Osteocyte (in vitro differentiated cells): ENCODE measurements at regions not wholly inside any gene's neighbourhood (a gene's known extent, or its start where the extent isn't known, plus 50 kb on each side); places are given as distances from the start of the nearest gene placed in this dataset.
A peak's percentile ranks its signal among the peaks of the same experiment; 100 is the strongest.
"Not testable (repeated sequence)": the region's sequence is repeated elsewhere in the genome, so short reads cannot be mapped to it uniquely, and the experiment has no call there.

Experiments used
- DNase-seq: peaks from one replicate; pipeline ENCODE4 v3.0.0; 2021; ENCODE audit warnings: mixed read lengths; ENCODE audit not compliant: unreplicated experiment; ENCODE audit errors: extremely low spot score
- H3K27ac Mint-ChIP-seq: one replicate; pipeline ENCODE4 v1.8.0; 2021; ENCODE audit warnings: mild to moderate bottlenecking, mixed read lengths; ENCODE audit not compliant: unreplicated experiment
- H3K27me3 Mint-ChIP-seq: one replicate; pipeline ENCODE4 v1.8.0; 2021; ENCODE audit warnings: mixed read lengths; ENCODE audit not compliant: unreplicated experiment
- H3K36me3 Mint-ChIP-seq: one replicate; pipeline ENCODE4 v1.8.0; 2021; ENCODE audit warnings: mixed read lengths; ENCODE audit not compliant: unreplicated experiment
- H3K4me1 Mint-ChIP-seq: one replicate; pipeline ENCODE4 v1.8.0; 2021; ENCODE audit warnings: mixed read lengths; ENCODE audit not compliant: unreplicated experiment
- H3K4me3 Mint-ChIP-seq: one replicate; pipeline ENCODE4 v1.8.0; 2021; ENCODE audit warnings: mild to moderate bottlenecking, moderate library complexity, mixed read lengths; ENCODE audit not compliant: unreplicated experiment
- H3K9me3 Mint-ChIP-seq: one replicate; pipeline ENCODE4 v1.8.0; 2021; ENCODE audit warnings: mixed read lengths; ENCODE audit not compliant: unreplicated experiment
- CTCF ChIP-seq: fragments of 200-600 bp; sonication (generic); IDR thresholded peaks from 2 replicates; pipeline ENCODE4 v1.5.0; 2021; ENCODE audit warnings: antibody characterized with exemption, mild to moderate bottlenecking, moderate library complexity

- H3K9me3 Mint-ChIP-seq, result peaks cover 35% of the 10 kb centered on the region
- no peak for TF ChIP-seq CTCF
- no peaks in the 10 kb centered on the region for H3K4me1 Mint-ChIP-seq
- no peaks in the 10 kb centered on the region for H3K27me3 Mint-ChIP-seq
- H3K4me3 Mint-ChIP-seq, result no peak overlapping the region
- no peaks in the 10 kb centered on the region for H3K36me3 Mint-ChIP-seq
- no peak overlapping the region for H3K27ac Mint-ChIP-seq
- DNase-seq, result peak; percentile 86
Observed at GRCh38 chr19:22517496-22518411, 95.6 kb upstream of the ZNF98 start.

GRCh38 chr19:22515435-22515834 lies 93.3 kb upstream of the ZNF98 start:
- no peaks in the 10 kb centered on the region for H3K4me1 Mint-ChIP-seq
- no peaks in the 10 kb centered on the region for H3K36me3 Mint-ChIP-seq
- no peak for TF ChIP-seq CTCF
- no peak for DNase-seq
- no peak overlapping the region for H3K27ac Mint-ChIP-seq
- H3K27me3 Mint-ChIP-seq, result no peaks in the 10 kb centered on the region
- peaks cover 28% of the 10 kb centered on the region for H3K9me3 Mint-ChIP-seq
- H3K4me3 Mint-ChIP-seq, result no peak overlapping the region

DNA sequence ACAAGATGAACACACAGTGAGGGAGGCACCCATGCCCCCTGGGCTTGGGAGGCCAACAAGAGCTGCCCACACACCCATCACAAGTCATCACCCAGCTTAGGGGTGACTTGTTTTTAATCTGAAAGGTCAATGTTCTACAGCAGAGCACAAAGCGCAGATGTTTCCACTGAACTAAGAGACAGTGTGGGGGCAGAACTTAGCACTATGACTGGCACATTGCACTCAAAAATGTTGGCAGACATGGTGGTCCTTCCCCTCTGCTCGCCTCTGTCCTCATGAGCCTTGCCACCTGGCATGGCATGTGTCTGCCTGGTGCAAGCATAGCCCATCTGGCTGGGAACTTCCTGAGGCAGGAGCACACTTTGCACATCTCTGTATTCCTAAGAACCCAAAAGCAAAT lies 81.4 kb upstream of the ZNF98 start:
- Mint-ChIP-seq H3K36me3 (no peaks in the 10 kb centered on the region), H3K9me3 (peaks cover 32% of the 10 kb centered on the region), H3K4me3 (no peak overlapping the region), H3K27me3 (no peaks in the 10 kb centered on the region), H3K27ac (no peak overlapping the region), H3K4me1 (no peaks in the 10 kb centered on the region)
- TF ChIP-seq CTCF, result no peak
- peak; percentile 59 for DNase-seq

- DNase-seq, result no peak
- Mint-ChIP-seq H3K27me3 (no peaks in the 10 kb centered on the region), H3K4me1 (no peaks in the 10 kb centered on the region), H3K27ac (no peak overlapping the region), H3K4me3 (no peak overlapping the region), H3K9me3 (peaks cover 35% of the 10 kb centered on the region), H3K36me3 (no peaks in the 10 kb centered on the region)
- no peak for TF ChIP-seq CTCF
Observed at GRCh38 chr19:22502766-22503165, 80.6 kb upstream of the ZNF98 start.

DNA sequence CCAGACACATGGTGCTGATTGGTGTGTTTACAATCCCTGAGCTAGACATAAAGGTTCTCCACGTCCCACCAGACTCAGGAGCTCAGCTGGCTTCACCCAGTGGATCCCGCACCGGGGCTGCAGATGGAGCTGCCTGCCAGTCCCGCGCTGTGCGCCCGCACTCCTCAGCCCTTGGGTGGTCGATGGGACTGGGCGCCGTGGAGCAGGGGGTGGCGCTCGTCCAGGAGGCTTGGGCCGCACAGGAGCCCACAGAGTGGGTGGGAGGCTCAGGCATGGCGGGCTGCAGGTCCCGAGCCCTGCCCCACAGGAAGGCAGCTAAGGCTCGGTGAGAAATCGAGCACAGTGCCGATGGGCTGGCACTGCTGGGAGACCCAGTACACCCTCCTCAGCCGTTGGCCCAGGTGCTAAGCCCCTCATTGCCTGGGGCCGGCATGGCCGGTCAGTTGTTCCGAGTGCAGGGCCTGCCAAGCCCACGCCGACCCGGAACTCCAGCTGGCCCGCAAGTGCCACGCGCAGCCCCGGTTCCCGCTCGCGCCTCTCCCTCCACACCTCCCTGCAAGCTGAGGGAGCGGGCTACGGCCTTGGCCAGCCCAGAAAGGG lies 76.8 kb upstream of the ZNF98 start:
- not testable (repeated sequence) for H3K4me3 Mint-ChIP-seq, H3K27me3 Mint-ChIP-seq, H3K36me3 Mint-ChIP-seq, H3K27ac Mint-ChIP-seq, H3K4me1 Mint-ChIP-seq
- peak; percentile 75 for DNase-seq
- peaks cover 40% of the 10 kb centered on the region for H3K9me3 Mint-ChIP-seq
